B cell (primary cell): ENCODE measurements at regions not wholly inside any gene's neighbourhood (a gene's known extent, or its start where the extent isn't known, plus 50 kb on each side); places are given as distances from the start of the nearest gene placed in this dataset.

ENCODE experiments used
- ATAC-seq: fragments of 200-7000 bp; cut with Tn5 transposase; one replicate; pipeline ENCODE4 v1.10.0; 2021; ENCODE audit warnings: low read depth, mild to moderate bottlenecking, moderate number of reproducible peaks, moderate library complexity
- CTCF ChIA-PET: fragments of 350-600 bp; sonication (Branson Sonifier 250); formaldehyde crosslinking; loops from one replicate; lab custom pipeline; 2021; ENCODE audit warnings: antibody characterized with exemption, inconsistent platforms; lab: Charles Lee
- POLR2A ChIA-PET: fragments of 350-600 bp; sonication (Branson Sonifier 250); formaldehyde crosslinking; loops from one replicate; lab custom pipeline; 2021; ENCODE audit warnings: antibody characterized with exemption; lab: Charles Lee
- DNase-seq: peaks from one replicate; pipeline ENCODE4 v3.0.0; 2013
- H2AFZ ChIP-seq: 2 replicates; pipeline ENCODE4 v1.6.1; 2012; ENCODE audit warnings: mild to moderate bottlenecking, low read depth, low read length; ENCODE audit not compliant: insufficient read depth, poor library complexity, severe bottlenecking
- H3K27ac ChIP-seq, 2 donors: 1 replicate in 1 of 2; 2 replicates in 1 of 2; pipeline ENCODE4 v1.5.1; 2012 to 2013; ENCODE audit warnings: low read length in 2 of 2, mild to moderate bottlenecking in 2 of 2, moderate library complexity in 1 of 2
- H3K27me3 ChIP-seq, 4 experiments: fragments of 200-600 bp in 1 of 4; sonication (generic) in 1 of 4; replicated peaks in 1 of 4; 1 replicate in 2 of 4; 2 replicates in 2 of 4; pipeline versions ENCODE4 v1.6.1 to v1.7.0; 2013 to 2016; ENCODE audit warnings: low read length in 3 of 4, mild to moderate bottlenecking in 2 of 4, mixed read lengths in 1 of 4, moderate library complexity in 1 of 4; ENCODE audit not compliant: insufficient read depth in 4 of 4, control insufficient read depth in 3 of 4; ENCODE audit errors: control extremely low read depth in 1 of 4
- H3K36me3 ChIP-seq, 2 experiments: replicated peaks in 1 of 2; 1 replicate in 1 of 2; 2 replicates in 1 of 2; pipeline versions ENCODE4 v1.6.1 to v1.7.1; 2013; ENCODE audit warnings: low read length in 1 of 2; ENCODE audit not compliant: insufficient read depth in 2 of 2, control insufficient read depth in 1 of 2; ENCODE audit errors: control extremely low read depth in 1 of 2, extremely low read depth in 1 of 2
- H3K4me1 ChIP-seq, 2 donors: fragments of 200-600 bp in 1 of 2; sonication (generic) in 1 of 2; 1 replicate in 1 of 2; 2 replicates in 1 of 2; pipeline versions ENCODE4 v1.5.1 to v1.6.1; 2013 to 2017; ENCODE audit warnings: low read length in 2 of 2; ENCODE audit not compliant: control insufficient read depth in 2 of 2, insufficient read depth in 2 of 2
- H3K4me2 ChIP-seq: replicated peaks from 2 replicates; pipeline ENCODE3; 2012; ENCODE audit warnings: mild to moderate bottlenecking, low read depth, low read length; ENCODE audit not compliant: poor library complexity, severe bottlenecking
- H3K4me3 ChIP-seq, 5 experiments: fragments of 200-600 bp in 1 of 5; sonication (generic) in 1 of 5; 1 replicate in 3 of 5; 2 replicates in 2 of 5; pipeline versions ENCODE4 v1.5.1 to v1.7.0; 2011 to 2016; ENCODE audit warnings: low read length in 4 of 5, mild to moderate bottlenecking in 4 of 5, low read depth in 2 of 5, control low read depth in 1 of 5, moderate library complexity in 1 of 5; ENCODE audit not compliant: insufficient read depth in 1 of 5; ENCODE audit errors: control extremely low read depth in 1 of 5, extremely low read depth in 1 of 5
- H3K79me2 ChIP-seq: fragments of 200-600 bp; sonication (generic); one replicate; pipeline ENCODE4 v1.6.0; 2016; ENCODE audit warnings: low read length; ENCODE audit not compliant: control insufficient read depth, insufficient read depth
- H3K9ac ChIP-seq: fragments of 200-600 bp; sonication (generic); 2 replicates; pipeline ENCODE4 v1.6.1; 2017; ENCODE audit warnings: mild to moderate bottlenecking, low read length, moderate library complexity
- H3K9me3 ChIP-seq, 3 donors: one replicate each; pipeline versions ENCODE4 v1.6.1 to v1.7.1; 2013; ENCODE audit warnings: low read length in 2 of 3; ENCODE audit not compliant: control insufficient read depth in 2 of 3, insufficient read depth in 1 of 3; ENCODE audit errors: control extremely low read depth in 1 of 3
- H4K20me1 ChIP-seq: 2 replicates; pipeline ENCODE4 v1.6.0; 2012; ENCODE audit warnings: mild to moderate bottlenecking, low read length; ENCODE audit not compliant: insufficient read depth, control insufficient read depth, poor library complexity, severe bottlenecking
- H3K27ac Mint-ChIP-seq: one replicate; pipeline ENCODE4 v1.8.0; 2021; ENCODE audit warnings: mixed read lengths
- H3K27me3 Mint-ChIP-seq: one replicate; pipeline ENCODE4 v1.8.0; 2021; ENCODE audit warnings: mixed read lengths
- H3K4me1 Mint-ChIP-seq: one replicate; pipeline ENCODE4 v1.8.0; 2021; ENCODE audit warnings: mixed read lengths
- H3K4me3 Mint-ChIP-seq: one replicate; pipeline ENCODE4 v1.8.0; 2021; ENCODE audit warnings: mixed read lengths
- H3K9me3 Mint-ChIP-seq: one replicate; pipeline ENCODE4 v1.8.0; 2022; ENCODE audit warnings: mixed read lengths; ENCODE audit not compliant: insufficient read depth
- EZH2 ChIP-seq: IDR thresholded peaks from 2 replicates; pipeline ENCODE4 v1.6.1; 2012; ENCODE audit warnings: borderline replicate concordance, low read depth, mild to moderate bottlenecking, moderate library complexity, low read length; ENCODE audit not compliant: insufficient read depth, poor library complexity, severe bottlenecking
- WGBS: methylation state at CpG from one replicate; pipeline ENCODE4 v1.1.5; 2013; ENCODE audit warnings: missing lambda C conversion rate; ENCODE audit not compliant: insufficient coverage; 5-methylcytosine and 5-hydroxymethylcytosine counted together
- intact Hi-C: fragments of 100-400 bp; cut with micrococcal nuclease; formaldehyde crosslinking; loops from one replicate; pipeline ENCODE4 v1.10.0; 2022
- TF ChIP-seq, protein P1 (sequence below): fragments of 200-600 bp; IDR thresholded peaks from one replicate; pipeline ENCODE4 v1.8.0; 2022; ENCODE audit warnings: antibody characterized with exemption, mild to moderate bottlenecking

GRCh38 chr2:22167256-22167655, 1043.5 kb downstream of the TDRD15 start:
- Histone ChIP-seq H2AFZ (no peak overlapping the region), H3K79me2 (no peaks in the 10 kb centered on the region), H4K20me1 (no peaks in the 10 kb centered on the region), H3K4me1 (no peaks in the 10 kb centered on the region), H3K27ac (no peak overlapping the region), H3K4me2 (no peak overlapping the region), H3K9ac (no peak overlapping the region), H3K9me3 (peaks cover 0 to 4% (median 3%) of the 10 kb centered on the region in 3 donors), H3K36me3 (no peaks in the 10 kb centered on the region), H3K4me3 (no peak overlapping the region), H3K27me3 (no peaks in the 10 kb centered on the region)
- ATAC-seq, result no peak
- H3K9me3 Mint-ChIP-seq, result peaks cover 5% of the 10 kb centered on the region
- H3K4me1 Mint-ChIP-seq, result no peaks in the 10 kb centered on the region
- no peak overlapping the region for H3K4me3 Mint-ChIP-seq
- ChIA-PET POLR2A (no interaction called here), CTCF (no interaction called here)
- DNase-seq, result no peak
- intact Hi-C loops, result no loop called here
- TF ChIP-seq EZH2, result no peak
- TF ChIP-seq, protein P1, sequence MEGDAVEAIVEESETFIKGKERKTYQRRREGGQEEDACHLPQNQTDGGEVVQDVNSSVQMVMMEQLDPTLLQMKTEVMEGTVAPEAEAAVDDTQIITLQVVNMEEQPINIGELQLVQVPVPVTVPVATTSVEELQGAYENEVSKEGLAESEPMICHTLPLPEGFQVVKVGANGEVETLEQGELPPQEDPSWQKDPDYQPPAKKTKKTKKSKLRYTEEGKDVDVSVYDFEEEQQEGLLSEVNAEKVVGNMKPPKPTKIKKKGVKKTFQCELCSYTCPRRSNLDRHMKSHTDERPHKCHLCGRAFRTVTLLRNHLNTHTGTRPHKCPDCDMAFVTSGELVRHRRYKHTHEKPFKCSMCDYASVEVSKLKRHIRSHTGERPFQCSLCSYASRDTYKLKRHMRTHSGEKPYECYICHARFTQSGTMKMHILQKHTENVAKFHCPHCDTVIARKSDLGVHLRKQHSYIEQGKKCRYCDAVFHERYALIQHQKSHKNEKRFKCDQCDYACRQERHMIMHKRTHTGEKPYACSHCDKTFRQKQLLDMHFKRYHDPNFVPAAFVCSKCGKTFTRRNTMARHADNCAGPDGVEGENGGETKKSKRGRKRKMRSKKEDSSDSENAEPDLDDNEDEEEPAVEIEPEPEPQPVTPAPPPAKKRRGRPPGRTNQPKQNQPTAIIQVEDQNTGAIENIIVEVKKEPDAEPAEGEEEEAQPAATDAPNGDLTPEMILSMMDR, result no peak
- 73% methylated on average over 4 of the region's 4 CpGs for WGBS
- H3K27me3 Mint-ChIP-seq, result no peaks in the 10 kb centered on the region
- H3K27ac Mint-ChIP-seq, result no peak overlapping the region

GRCh38 chr2:22175003-22175402, 1051.2 kb downstream of the TDRD15 start:
- no peak overlapping the region for H2AFZ ChIP-seq
- H3K9me3 Mint-ChIP-seq, result peaks cover 5% of the 10 kb centered on the region
- DNase-seq (no peak), ATAC-seq (no peak)
- H3K36me3 ChIP-seq, result no peaks in the 10 kb centered on the region
- H3K27ac ChIP-seq, result no peak overlapping the region
- H3K9ac ChIP-seq, result no peak overlapping the region
- no peak overlapping the region for H3K4me3 ChIP-seq
- POLR2A ChIA-PET, result no interaction called here
- H4K20me1 ChIP-seq, result no peaks in the 10 kb centered on the region
- H3K27me3 ChIP-seq, result no peaks in the 10 kb centered on the region
- no peaks in the 10 kb centered on the region for H3K9me3 ChIP-seq
- CTCF ChIA-PET, result no interaction called here
- no peaks in the 10 kb centered on the region for H3K27me3 Mint-ChIP-seq
- TF ChIP-seq, protein P1, result no peak
- TF ChIP-seq EZH2, result no peak
- no CpG with 5 or more reads among the region's 3 CpGs for WGBS
- H3K4me2 ChIP-seq, result no peak overlapping the region
- intact Hi-C loops, result no loop called here
- no peaks in the 10 kb centered on the region for H3K79me2 ChIP-seq
- no peak overlapping the region for H3K4me3 Mint-ChIP-seq
- no peaks in the 10 kb centered on the region for H3K4me1 ChIP-seq
- H3K4me1 Mint-ChIP-seq, result no peaks in the 10 kb centered on the region
- no peak overlapping the region for H3K27ac Mint-ChIP-seq
